PC-3 (cell line): ENCODE measurements at regions not wholly inside any gene's neighbourhood (a gene's known extent, or its start where the extent isn't known, plus 50 kb on each side); places are given as distances from the start of the nearest gene placed in this dataset.

Experiments used
- ATAC-seq: fragments of 200-7000 bp; cut with Tn5 transposase; 2 replicates; pipeline ENCODE4 v1.9.1; 2020; ENCODE audit warnings: mild to moderate bottlenecking, moderate library complexity
- BruUV-seq: library from RNA; stranded (reverse); fragments of 400-500 nt; replicated peaks from 2 replicates; lab custom pipeline; 2021; lab: Mats Ljungman, UMichigan
- CTCF ChIA-PET: fragments of 300-600 bp; sonication (Branson Sonifier 250); formaldehyde crosslinking; loops from one replicate; lab custom pipeline; 2022; ENCODE audit warnings: antibody characterized with exemption; lab: Charles Lee
- POLR2A ChIA-PET: fragments of 300-600 bp; sonication (Branson Sonifier 250); formaldehyde crosslinking; loops from one replicate; lab custom pipeline; 2022; ENCODE audit warnings: antibody characterized with exemption; ENCODE audit not compliant: unreplicated experiment; lab: Charles Lee
- DNase-seq: peaks from one replicate; pipeline ENCODE4 v3.0.0-alpha.2; 2015
- H2AFZ ChIP-seq: fragments of 300-600 bp; sonication (generic); 2 replicates; pipeline ENCODE4 v1.6.0; 2016; ENCODE audit warnings: antibody characterized with exemption, low read length
- H3F3A ChIP-seq: fragments of 300-600 bp; sonication (generic); one replicate; pipeline ENCODE4 v1.6.0; 2017; ENCODE audit warnings: antibody characterized with exemption, low read length, control low read depth, mild to moderate bottlenecking; ENCODE audit not compliant: unreplicated experiment
- H3K27ac ChIP-seq: fragments of 300-600 bp; sonication (generic); 2 replicates; pipeline ENCODE4 v1.5.1; 2016; ENCODE audit warnings: mild to moderate bottlenecking, low read length
- H3K27me3 ChIP-seq: fragments of 300-600 bp; sonication (generic); 2 replicates; pipeline ENCODE4 v1.6.1; 2016; ENCODE audit warnings: low read length, mixed read lengths
- H3K36me3 ChIP-seq: fragments of 300-600 bp; sonication (generic); 2 replicates; pipeline ENCODE4 v1.6.1; 2016; ENCODE audit warnings: low read depth, mixed run types, low read length, mixed read lengths
- H3K4me1 ChIP-seq: fragments of 300-600 bp; sonication (generic); 2 replicates; pipeline ENCODE4 v1.5.1; 2016; ENCODE audit warnings: low read length; ENCODE audit not compliant: insufficient read depth
- H3K4me2 ChIP-seq: fragments of 300-600 bp; sonication (generic); 2 replicates; pipeline ENCODE4 v1.6.0; 2016; ENCODE audit warnings: low read length
- H3K4me3 ChIP-seq: fragments of 300-600 bp; sonication (generic); 2 replicates; pipeline ENCODE4 v1.5.1; 2016; ENCODE audit warnings: mild to moderate bottlenecking, low read length, mixed read lengths
- H3K79me2 ChIP-seq: fragments of 300-600 bp; sonication (generic); 2 replicates; pipeline ENCODE4 v1.6.1; 2017; ENCODE audit warnings: low read length, mixed read lengths
- H3K9ac ChIP-seq: fragments of 300-600 bp; sonication (generic); 2 replicates; pipeline ENCODE4 v1.6.0; 2016; ENCODE audit warnings: mild to moderate bottlenecking, low read length
- H3K9me2 ChIP-seq: fragments of 300-600 bp; sonication (generic); replicated peaks from 2 replicates; pipeline ENCODE4 v1.6.1; 2016; ENCODE audit warnings: mixed run types, low read length, mixed read lengths
- H3K9me3 ChIP-seq: fragments of 300-600 bp; sonication (generic); 2 replicates; pipeline ENCODE4 v1.6.1; 2016; ENCODE audit warnings: low read length, mixed read lengths
- H4K20me1 ChIP-seq: fragments of 300-600 bp; sonication (generic); 2 replicates; pipeline ENCODE4 v1.6.1; 2016; ENCODE audit warnings: low read length, mixed read lengths
- EZH2 ChIP-seq: fragments of 300-600 bp; sonication (generic); IDR thresholded peaks from one replicate; pipeline ENCODE4 v1.6.1; 2017; ENCODE audit warnings: antibody characterized with exemption, mild to moderate bottlenecking, low read length; ENCODE audit not compliant: unreplicated experiment
- EZH2phosphoT487 ChIP-seq: fragments of 300-600 bp; sonication (generic); IDR thresholded peaks from 2 replicates; pipeline ENCODE4 v1.6.1; 2018; ENCODE audit warnings: mild to moderate bottlenecking, antibody characterized with exemption, low read length, borderline replicate concordance
- intact Hi-C: fragments of 100-400 bp; cut with micrococcal nuclease; formaldehyde crosslinking; loops from 2 replicates; pipeline ENCODE4 v1.9.0; 2023
- TF ChIP-seq, protein P1 (sequence below): fragments of 300-600 bp; sonication (generic); conservative IDR thresholded peaks from 2 replicates; pipeline ENCODE4 v1.5.1; 2017; ENCODE audit warnings: antibody characterized with exemption, low read depth, mild to moderate bottlenecking, low read length

DNA sequence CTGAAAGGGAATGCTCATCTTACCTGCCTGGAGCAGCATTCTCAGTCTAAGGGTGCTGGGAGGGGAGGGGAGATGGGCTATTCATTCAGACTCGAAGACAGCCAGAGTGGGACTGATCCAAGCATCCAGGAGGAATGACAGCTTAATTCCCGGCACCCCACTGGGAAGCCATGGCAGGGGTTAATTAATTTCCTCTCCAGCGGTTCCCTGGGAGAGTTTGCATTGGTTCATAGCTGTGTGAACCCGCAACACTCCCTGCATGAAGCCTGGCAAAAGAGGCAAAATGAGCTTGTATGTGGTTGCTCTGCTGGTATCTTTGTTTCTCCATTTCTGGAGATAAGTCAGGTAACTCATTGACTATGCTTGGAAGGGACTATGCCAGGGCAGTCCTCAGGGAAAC is 401.0 kb upstream of the SLC24A2 start:
- H3K79me2 ChIP-seq, result no peaks in the 10 kb centered on the region
- H2AFZ ChIP-seq, result no peak overlapping the region
- H3K4me3 ChIP-seq, result no peak overlapping the region
- intact Hi-C loops, result loop anchor here (5.0 kb wide), 1 partner anchor 243 kb away; no protein-coding TSS in a partner anchor
- no peaks in the 10 kb centered on the region for H3K36me3 ChIP-seq
- peaks cover 31% of the 10 kb centered on the region for H3K27me3 ChIP-seq
- DNase-seq, result no peak
- H3K4me2 ChIP-seq, result no peak overlapping the region
- H3K9ac ChIP-seq, result no peak overlapping the region
- no peak for TF ChIP-seq EZH2phosphoT487
- TF ChIP-seq, protein P1, sequence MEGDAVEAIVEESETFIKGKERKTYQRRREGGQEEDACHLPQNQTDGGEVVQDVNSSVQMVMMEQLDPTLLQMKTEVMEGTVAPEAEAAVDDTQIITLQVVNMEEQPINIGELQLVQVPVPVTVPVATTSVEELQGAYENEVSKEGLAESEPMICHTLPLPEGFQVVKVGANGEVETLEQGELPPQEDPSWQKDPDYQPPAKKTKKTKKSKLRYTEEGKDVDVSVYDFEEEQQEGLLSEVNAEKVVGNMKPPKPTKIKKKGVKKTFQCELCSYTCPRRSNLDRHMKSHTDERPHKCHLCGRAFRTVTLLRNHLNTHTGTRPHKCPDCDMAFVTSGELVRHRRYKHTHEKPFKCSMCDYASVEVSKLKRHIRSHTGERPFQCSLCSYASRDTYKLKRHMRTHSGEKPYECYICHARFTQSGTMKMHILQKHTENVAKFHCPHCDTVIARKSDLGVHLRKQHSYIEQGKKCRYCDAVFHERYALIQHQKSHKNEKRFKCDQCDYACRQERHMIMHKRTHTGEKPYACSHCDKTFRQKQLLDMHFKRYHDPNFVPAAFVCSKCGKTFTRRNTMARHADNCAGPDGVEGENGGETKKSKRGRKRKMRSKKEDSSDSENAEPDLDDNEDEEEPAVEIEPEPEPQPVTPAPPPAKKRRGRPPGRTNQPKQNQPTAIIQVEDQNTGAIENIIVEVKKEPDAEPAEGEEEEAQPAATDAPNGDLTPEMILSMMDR, result no peak
- TF ChIP-seq EZH2, result no peak
- BruUV-seq, result no TSS peak
- H3K9me2 ChIP-seq, result no peaks in the 10 kb centered on the region
- no peaks in the 10 kb centered on the region for H4K20me1 ChIP-seq
- H3K9me3 ChIP-seq, result no peaks in the 10 kb centered on the region
- ATAC-seq, result no peak
- H3K27ac ChIP-seq, result no peak overlapping the region
- ChIA-PET POLR2A (no interaction called here), CTCF (no interaction called here)
- H3K4me1 ChIP-seq, result no peaks in the 10 kb centered on the region
- no peaks in the 10 kb centered on the region for H3F3A ChIP-seq

DNA sequence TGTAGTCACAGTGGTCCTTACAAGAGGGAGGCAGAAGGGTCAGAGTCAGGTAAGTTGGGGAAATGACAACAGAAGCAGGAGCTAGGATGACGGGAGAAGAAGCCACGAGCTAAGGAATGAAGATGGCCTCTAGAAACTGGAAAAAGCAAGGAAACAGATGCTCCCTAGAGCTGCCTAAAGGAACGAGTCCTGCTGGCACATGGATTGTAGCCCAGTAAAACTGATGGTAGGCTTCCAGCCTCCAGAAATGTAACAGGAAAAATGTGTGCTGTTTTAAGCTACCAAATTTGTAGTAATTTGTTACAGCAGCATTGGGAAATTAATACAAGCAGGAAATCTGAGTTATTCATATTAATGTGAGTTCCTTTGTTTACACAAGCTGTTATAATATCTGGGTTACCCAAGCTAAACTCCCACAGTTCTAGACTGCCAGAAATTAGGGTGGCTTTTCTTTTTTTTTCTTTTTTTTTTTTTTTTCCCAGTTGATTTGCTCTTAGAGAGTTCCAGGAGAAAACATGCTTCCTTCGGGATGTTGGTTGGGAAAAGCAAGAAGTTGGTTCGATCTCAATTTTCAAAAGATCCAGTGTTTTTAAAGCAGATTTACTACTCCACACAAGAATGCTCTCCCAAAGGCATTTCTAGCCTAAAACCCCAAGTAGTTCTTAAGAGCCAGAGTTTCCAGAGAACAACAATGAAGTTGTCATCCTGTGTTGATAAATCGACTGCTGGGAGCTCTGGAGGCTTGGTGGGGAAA is 400.0 kb upstream of the SLC24A2 start:
- Histone ChIP-seq H3F3A (no peaks in the 10 kb centered on the region), H3K36me3 (no peaks in the 10 kb centered on the region), H4K20me1 (no peaks in the 10 kb centered on the region), H3K79me2 (no peaks in the 10 kb centered on the region), H2AFZ (no peak overlapping the region), H3K4me1 (no peaks in the 10 kb centered on the region), H3K9me2 (no peaks in the 10 kb centered on the region), H3K9me3 (no peaks in the 10 kb centered on the region), H3K4me2 (no peak overlapping the region), H3K4me3 (no peak overlapping the region), H3K27ac (no peak overlapping the region), H3K27me3 (peaks cover 31% of the 10 kb centered on the region), H3K9ac (no peak overlapping the region)
- ChIA-PET CTCF (no interaction called here), POLR2A (no interaction called here)
- ATAC-seq (no peak), DNase-seq (no peak)
- intact Hi-C loops, result no loop called here
- BruUV-seq, result no TSS peak
- TF ChIP-seq EZH2phosphoT487, result no peak
- TF ChIP-seq, protein P1, result no peak

DNA sequence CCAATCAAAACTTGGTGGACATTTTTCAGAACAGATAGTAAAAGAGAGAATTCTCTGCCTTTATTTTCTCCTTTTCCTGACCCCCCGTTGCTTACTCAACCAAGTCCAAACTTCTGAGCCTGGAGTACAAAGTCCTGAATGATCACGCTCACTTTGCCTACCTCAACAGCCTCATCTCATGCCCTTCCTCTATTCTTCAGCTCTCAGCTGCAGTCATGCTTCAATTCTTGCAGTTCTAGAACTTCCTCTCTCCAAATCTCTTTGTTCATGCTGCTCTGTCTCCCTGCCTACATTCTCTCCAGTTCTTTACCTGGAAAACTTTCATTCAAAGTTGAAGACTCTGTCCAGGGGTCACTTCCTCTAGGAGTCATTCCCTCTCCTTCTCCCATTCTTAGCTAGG is 398.5 kb upstream of the SLC24A2 start:
- Histone ChIP-seq H3K9ac (no peak overlapping the region), H3K4me1 (no peaks in the 10 kb centered on the region), H2AFZ (no peak overlapping the region), H3K79me2 (no peaks in the 10 kb centered on the region), H3K4me2 (no peak overlapping the region), H3K4me3 (no peak overlapping the region), H3K27ac (no peak overlapping the region), H3K9me2 (no peaks in the 10 kb centered on the region), H3K36me3 (no peaks in the 10 kb centered on the region), H3K9me3 (no peaks in the 10 kb centered on the region), H3K27me3 (peaks cover 31% of the 10 kb centered on the region), H4K20me1 (no peaks in the 10 kb centered on the region), H3F3A (no peaks in the 10 kb centered on the region)
- BruUV-seq, result no TSS peak
- TF ChIP-seq EZH2 (no peak), EZH2phosphoT487 (no peak)
- TF ChIP-seq, protein P1, result no peak
- DNase-seq (no peak), ATAC-seq (no peak)
- intact Hi-C loops, result no loop called here
- ChIA-PET POLR2A (no interaction called here), CTCF (no interaction called here)
